Stomach (tissue), 4 donors: ENCODE measurements at regions not wholly inside any gene's neighbourhood (a gene's known extent, or its start where the extent isn't known, plus 50 kb on each side); places are given as distances from the start of the nearest gene placed in this dataset.

Experiments used
- EP300 ChIP-seq: sonication (generic); formaldehyde crosslinking; IDR thresholded peaks from one replicate; pipeline ENCODE4 v1.6.1; 2017; ENCODE audit warnings: antibody characterized with exemption
- POLR2A ChIP-seq, 4 donors: fragments of 450-650 bp; IDR thresholded peaks; one replicate each; pipeline ENCODE4 v1.6.1; 2016; ENCODE audit warnings: antibody characterized with exemption in 4 of 4, control low read depth in 2 of 4, mild to moderate bottlenecking in 1 of 4, moderate library complexity in 1 of 4
- POLR2AphosphoS5 ChIP-seq, 3 donors: sonication (generic); formaldehyde crosslinking; IDR thresholded peaks; one replicate each; pipeline ENCODE4 v1.6.1; 2016; ENCODE audit warnings: antibody characterized with exemption in 3 of 3
- TF ChIP-seq, protein P1 (sequence below), 7 experiments: fragments of 450-650 bp in 4 of 7; fragments of 200-600 bp in 3 of 7; sonication (generic) in 3 of 7; IDR thresholded peaks; one replicate each; pipeline ENCODE4 v1.5.1; 2016 to 2019; ENCODE audit warnings: antibody characterized with exemption in 7 of 7, control low read depth in 2 of 7, mild to moderate bottlenecking in 1 of 7

DNA sequence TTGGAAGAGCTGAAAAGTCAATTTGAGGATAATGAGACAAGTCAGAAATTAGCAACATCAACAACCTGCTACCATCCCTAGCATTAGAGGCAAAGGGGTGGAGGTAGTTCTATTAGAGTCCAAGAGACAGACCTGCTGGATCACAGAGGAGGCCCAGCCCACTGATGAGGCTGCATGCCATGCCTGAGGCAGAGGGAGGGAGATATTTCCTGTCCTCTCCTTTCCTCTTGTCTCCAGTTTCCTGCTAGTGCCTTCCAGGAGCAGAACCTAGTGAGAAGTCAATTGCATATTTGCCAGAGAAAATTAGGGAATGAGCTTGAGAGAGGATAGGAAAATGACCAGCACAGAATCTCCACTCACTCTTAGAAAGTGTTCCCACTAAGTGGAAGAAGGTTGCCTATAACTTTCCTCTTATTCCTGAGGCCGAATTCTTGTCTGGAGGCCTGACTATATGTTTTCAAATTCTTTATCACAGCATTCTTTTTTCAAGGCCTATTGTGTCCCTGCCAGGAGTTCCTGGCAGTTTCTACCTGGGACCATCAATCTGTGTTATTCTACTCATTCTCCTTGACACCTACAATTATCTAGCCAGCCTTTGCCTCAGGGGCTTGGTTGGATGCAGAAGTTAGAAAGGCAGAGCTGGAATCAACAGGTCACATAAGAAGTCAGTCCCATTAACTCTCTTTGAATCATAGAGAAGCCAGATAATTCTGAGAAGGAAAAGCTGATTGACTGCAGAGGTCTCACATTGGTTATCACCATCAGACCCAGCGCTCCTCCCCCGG, 121.9 kb downstream of the EMP1 start:
- TF ChIP-seq POLR2A (IDR thresholded peaks at IDR 0.05) (no peak), POLR2AphosphoS5 (IDR thresholded peaks at IDR 0.05) (no peak), EP300 (no peak)
- TF ChIP-seq, protein P1, sequence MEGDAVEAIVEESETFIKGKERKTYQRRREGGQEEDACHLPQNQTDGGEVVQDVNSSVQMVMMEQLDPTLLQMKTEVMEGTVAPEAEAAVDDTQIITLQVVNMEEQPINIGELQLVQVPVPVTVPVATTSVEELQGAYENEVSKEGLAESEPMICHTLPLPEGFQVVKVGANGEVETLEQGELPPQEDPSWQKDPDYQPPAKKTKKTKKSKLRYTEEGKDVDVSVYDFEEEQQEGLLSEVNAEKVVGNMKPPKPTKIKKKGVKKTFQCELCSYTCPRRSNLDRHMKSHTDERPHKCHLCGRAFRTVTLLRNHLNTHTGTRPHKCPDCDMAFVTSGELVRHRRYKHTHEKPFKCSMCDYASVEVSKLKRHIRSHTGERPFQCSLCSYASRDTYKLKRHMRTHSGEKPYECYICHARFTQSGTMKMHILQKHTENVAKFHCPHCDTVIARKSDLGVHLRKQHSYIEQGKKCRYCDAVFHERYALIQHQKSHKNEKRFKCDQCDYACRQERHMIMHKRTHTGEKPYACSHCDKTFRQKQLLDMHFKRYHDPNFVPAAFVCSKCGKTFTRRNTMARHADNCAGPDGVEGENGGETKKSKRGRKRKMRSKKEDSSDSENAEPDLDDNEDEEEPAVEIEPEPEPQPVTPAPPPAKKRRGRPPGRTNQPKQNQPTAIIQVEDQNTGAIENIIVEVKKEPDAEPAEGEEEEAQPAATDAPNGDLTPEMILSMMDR (IDR thresholded peaks at IDR 0.05): no peak
